GM21717 (cell line): ENCODE measurements at regions not wholly inside any gene's neighbourhood (a gene's known extent, or its start where the extent isn't known, plus 50 kb on each side); places are given as distances from the start of the nearest gene placed in this dataset.

Source experiments
- ATAC-seq: cut with Tn5 transposase; IDR thresholded peaks from one replicate; pipeline ENCODE4 v1.9.1; 2021; ENCODE audit warnings: mild to moderate bottlenecking, moderate library complexity; ENCODE audit not compliant: unreplicated experiment

GRCh38 chr2:515441-516127 is 161.6 kb downstream of the TMEM18 start:
- ATAC-seq, result no peak

- no peak for ATAC-seq
These were observed 163.1 kb downstream of the TMEM18 start for GRCh38 chr2:513981-514706.

- no peak for ATAC-seq
These were observed 166.4 kb downstream of the TMEM18 start for GRCh38 chr2:510839-511238.

GRCh38 chr2:509888-510287 is 167.3 kb downstream of the TMEM18 start:
- ATAC-seq, result no peak

- ATAC-seq, result no peak
These were observed 169.1 kb downstream of the TMEM18 start for GRCh38 chr2:508121-508520.

GRCh38 chr2:506866-507265 is 170.3 kb downstream of the TMEM18 start:
- ATAC-seq, result no peak

GRCh38 chr2:506451-506850 is 170.8 kb downstream of the TMEM18 start:
- no peak for ATAC-seq

- ATAC-seq, result no peak
These were observed 171.3 kb downstream of the TMEM18 start for GRCh38 chr2:505941-506340.

- no peak for ATAC-seq
These were observed 173.8 kb downstream of the TMEM18 start for GRCh38 chr2:503288-503999.

- ATAC-seq, result no peak
These were observed 174.4 kb downstream of the TMEM18 start for GRCh38 chr2:502831-503230.

GRCh38 chr2:501667-502066 is 175.5 kb downstream of the TMEM18 start:
- ATAC-seq, result no peak

- no peak for ATAC-seq
These were observed 176.1 kb downstream of the TMEM18 start for GRCh38 chr2:501130-501529.

GRCh38 chr2:499726-500125 is 177.5 kb downstream of the TMEM18 start:
- ATAC-seq, result no peak

- no peak for ATAC-seq
These were observed 178.6 kb downstream of the TMEM18 start for GRCh38 chr2:498493-499178.

GRCh38 chr2:497770-498492 is 179.3 kb downstream of the TMEM18 start:
- no peak for ATAC-seq

GRCh38 chr2:496729-497128 is 180.5 kb downstream of the TMEM18 start:
- ATAC-seq, result no peak

GRCh38 chr2:495745-496275 is 181.4 kb downstream of the TMEM18 start:
- ATAC-seq, result no peak

- ATAC-seq, result no peak
These were observed 182.4 kb downstream of the TMEM18 start for GRCh38 chr2:494853-495252.

GRCh38 chr2:493228-493627 is 184.0 kb downstream of the TMEM18 start:
- no peak for ATAC-seq

GRCh38 chr2:492178-492577 is 185.0 kb downstream of the TMEM18 start:
- ATAC-seq, result no peak
